Activated naive CD4-positive, alpha-beta T cell treated with anti-CD3 and anti-CD28 coated beads, Interleukin-2, amount 50 U/mL, for 72 hours (primary cell): ENCODE measurements at regions not wholly inside any gene's neighbourhood (a gene's known extent, or its start where the extent isn't known, plus 50 kb on each side); places are given as distances from the start of the nearest gene placed in this dataset.

Source experiments
- ATAC-seq, 2 donors: fragments of 150-1000 bp; cut with Tn5 transposase; 2 replicates each; pipeline ENCODE4 v1.10.0; 2021; ENCODE audit warnings: mild to moderate bottlenecking in 2 of 2, moderate library complexity in 2 of 2
- DNase-seq, 2 donors: peaks; one replicate each; pipeline ENCODE4 v3.0.0; 2021 to 2022; ENCODE audit warnings: low spot score in 2 of 2
- H3K27ac Mint-ChIP-seq, 2 donors: one replicate each; pipeline ENCODE4 v1.8.0; 2022; ENCODE audit warnings: mild to moderate bottlenecking in 2 of 2, mixed read lengths in 2 of 2
- H3K36me3 Mint-ChIP-seq, 2 donors: one replicate each; pipeline ENCODE4 v1.8.0; 2022; ENCODE audit warnings: mixed read lengths in 2 of 2
- H3K9me3 Mint-ChIP-seq, 2 donors: one replicate each; pipeline ENCODE4 v1.8.0; 2022; ENCODE audit warnings: mixed read lengths in 2 of 2

GRCh38 chr9:18361646-18362045 lies 112.3 kb upstream of the ADAMTSL1 start:
- no peaks in the 10 kb centered on the region for H3K9me3 Mint-ChIP-seq
- ATAC-seq: no peak

GRCh38 chr9:18362166-18362565 lies 111.8 kb upstream of the ADAMTSL1 start:
- Mint-ChIP-seq H3K27ac (no peak overlapping the region), H3K36me3 (no peaks in the 10 kb centered on the region), H3K9me3 (no peaks in the 10 kb centered on the region)
- DNase-seq: no peak
- ATAC-seq: no peak

More at GRCh38 chr9:18361646-18362045, 112.3 kb upstream of the ADAMTSL1 start:
- Mint-ChIP-seq H3K27ac (no peak overlapping the region), H3K36me3 (no peaks in the 10 kb centered on the region)
- no peak for DNase-seq

DNA sequence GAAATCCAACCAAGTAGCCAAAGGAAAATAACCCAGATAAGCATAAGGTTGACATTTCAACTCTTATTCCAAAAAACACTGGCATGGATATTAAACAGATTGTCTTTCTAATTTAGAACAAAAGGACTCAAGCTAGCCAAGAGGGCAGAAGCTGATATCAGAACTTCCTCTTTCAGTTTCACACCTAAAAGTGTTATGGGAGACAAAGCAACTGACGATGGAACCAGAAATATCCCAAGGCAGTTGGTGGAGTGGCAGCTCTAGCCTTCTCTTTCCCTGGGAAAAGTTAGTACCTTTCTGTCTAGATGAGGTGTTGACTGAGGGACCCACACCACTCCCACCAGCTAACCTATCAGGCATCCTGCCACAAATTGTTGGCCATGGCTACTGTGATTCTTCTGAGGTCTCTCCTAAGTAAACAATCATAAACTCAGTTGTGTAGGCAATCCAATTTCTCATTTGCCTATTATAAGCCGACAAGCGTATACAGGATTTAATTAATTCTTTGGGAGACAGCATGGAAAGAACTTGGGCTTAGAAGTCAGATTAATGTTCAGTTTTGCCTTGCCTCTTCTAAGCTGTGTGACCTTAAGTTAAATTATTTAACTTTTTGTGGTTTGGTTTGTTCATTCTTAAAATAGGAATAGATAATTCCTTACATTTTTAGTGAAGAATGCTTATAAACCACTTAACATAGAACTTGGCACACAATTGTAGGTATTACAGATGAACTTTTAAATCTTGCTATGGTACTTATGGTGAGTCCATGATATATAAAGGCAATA lies 110.9 kb upstream of the ADAMTSL1 start:
- no peaks in the 10 kb centered on the region for H3K9me3 Mint-ChIP-seq
- no peak overlapping the region for H3K27ac Mint-ChIP-seq
- DNase-seq (no peak), ATAC-seq (no peak)
- no peaks in the 10 kb centered on the region for H3K36me3 Mint-ChIP-seq

GRCh38 chr9:18365651-18366050 lies 108.3 kb upstream of the ADAMTSL1 start:
- H3K27ac Mint-ChIP-seq: no peak overlapping the region

GRCh38 chr9:18366184-18366583 lies 107.8 kb upstream of the ADAMTSL1 start:
- H3K27ac Mint-ChIP-seq: no peak overlapping the region
- no peaks in the 10 kb centered on the region for H3K36me3 Mint-ChIP-seq
- DNase-seq (no peak), ATAC-seq (no peak)
- H3K9me3 Mint-ChIP-seq: peaks cover 0 to 4% of the 10 kb centered on the region in 2 donors

More at GRCh38 chr9:18365651-18366050, 108.3 kb upstream of the ADAMTSL1 start:
- peaks cover 0 to 4% of the 10 kb centered on the region in 2 donors for H3K9me3 Mint-ChIP-seq
- DNase-seq (no peak), ATAC-seq (no peak)
- no peaks in the 10 kb centered on the region for H3K36me3 Mint-ChIP-seq

- Mint-ChIP-seq H3K27ac (no peak overlapping the region), H3K9me3 (peaks cover 0 to 4% of the 10 kb centered on the region in 2 donors), H3K36me3 (no peaks in the 10 kb centered on the region)
- DNase-seq: no peak
- no peak for ATAC-seq
Observed at GRCh38 chr9:18368206-18368605, 105.7 kb upstream of the ADAMTSL1 start.

DNA sequence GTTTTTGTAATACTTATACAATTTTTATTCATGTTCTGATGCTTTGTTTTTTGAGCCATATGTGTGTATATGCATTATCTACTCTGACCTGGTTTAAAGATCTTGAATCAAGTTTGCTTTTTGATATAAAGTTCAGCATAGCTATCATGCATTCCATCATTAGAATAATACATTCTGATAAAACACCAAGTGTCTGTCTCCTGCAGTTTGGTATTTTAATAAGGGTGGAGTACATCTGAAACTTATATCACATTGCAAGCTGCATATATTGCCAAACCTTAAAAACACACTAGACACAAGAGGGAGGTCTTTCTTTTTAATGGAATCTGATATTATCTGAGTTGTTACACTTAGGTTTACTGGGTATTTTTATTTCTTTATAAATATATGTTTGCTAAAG lies 102.8 kb upstream of the ADAMTSL1 start:
- Mint-ChIP-seq H3K27ac (no peak overlapping the region), H3K9me3 (peaks cover 3 to 6% of the 10 kb centered on the region in 2 donors)

GRCh38 chr9:18371621-18372020 lies 102.3 kb upstream of the ADAMTSL1 start:
- ATAC-seq (no peak), DNase-seq (no peak)
- Mint-ChIP-seq H3K9me3 (peaks cover 3 to 8% of the 10 kb centered on the region in 2 donors), H3K36me3 (no peaks in the 10 kb centered on the region), H3K27ac (no peak overlapping the region)

More for the DNA sequence above, 102.8 kb upstream of the ADAMTSL1 start:
- H3K36me3 Mint-ChIP-seq: no peaks in the 10 kb centered on the region
- ATAC-seq: no peak
- no peak for DNase-seq

GRCh38 chr9:18379073-18379811 lies 94.7 kb upstream of the ADAMTSL1 start:
- Mint-ChIP-seq H3K36me3 (no peaks in the 10 kb centered on the region), H3K9me3 (peaks cover 3 to 8% of the 10 kb centered on the region in 2 donors), H3K27ac (no peak overlapping the region)
- ATAC-seq: no peak
- no peak for DNase-seq

GRCh38 chr9:18382243-18382642 lies 91.7 kb upstream of the ADAMTSL1 start:
- no peak overlapping the region for H3K27ac Mint-ChIP-seq
- H3K36me3 Mint-ChIP-seq: no peaks in the 10 kb centered on the region
- peaks cover 0 to 8% of the 10 kb centered on the region in 2 donors for H3K9me3 Mint-ChIP-seq
- no peak for DNase-seq
- no peak for ATAC-seq

GRCh38 chr9:18384066-18384465 lies 89.9 kb upstream of the ADAMTSL1 start:
- H3K27ac Mint-ChIP-seq: no peak overlapping the region
- no peak for ATAC-seq
- DNase-seq: no peak
- peaks cover 0 to 4% of the 10 kb centered on the region in 2 donors for H3K9me3 Mint-ChIP-seq
- H3K36me3 Mint-ChIP-seq: no peaks in the 10 kb centered on the region

GRCh38 chr9:18385696-18386490 lies 88.1 kb upstream of the ADAMTSL1 start:
- no peak for DNase-seq

GRCh38 chr9:18390393-18390792 lies 83.6 kb upstream of the ADAMTSL1 start:
- no peak overlapping the region for H3K27ac Mint-ChIP-seq
- no peaks in the 10 kb centered on the region for H3K9me3 Mint-ChIP-seq
- H3K36me3 Mint-ChIP-seq: no peaks in the 10 kb centered on the region
- DNase-seq: no peak
- no peak for ATAC-seq

More at GRCh38 chr9:18385696-18386490, 88.1 kb upstream of the ADAMTSL1 start:
- Mint-ChIP-seq H3K36me3 (no peaks in the 10 kb centered on the region), H3K27ac (no peak overlapping the region), H3K9me3 (peaks cover 0 to 4% of the 10 kb centered on the region in 2 donors)
- ATAC-seq: no peak

DNA sequence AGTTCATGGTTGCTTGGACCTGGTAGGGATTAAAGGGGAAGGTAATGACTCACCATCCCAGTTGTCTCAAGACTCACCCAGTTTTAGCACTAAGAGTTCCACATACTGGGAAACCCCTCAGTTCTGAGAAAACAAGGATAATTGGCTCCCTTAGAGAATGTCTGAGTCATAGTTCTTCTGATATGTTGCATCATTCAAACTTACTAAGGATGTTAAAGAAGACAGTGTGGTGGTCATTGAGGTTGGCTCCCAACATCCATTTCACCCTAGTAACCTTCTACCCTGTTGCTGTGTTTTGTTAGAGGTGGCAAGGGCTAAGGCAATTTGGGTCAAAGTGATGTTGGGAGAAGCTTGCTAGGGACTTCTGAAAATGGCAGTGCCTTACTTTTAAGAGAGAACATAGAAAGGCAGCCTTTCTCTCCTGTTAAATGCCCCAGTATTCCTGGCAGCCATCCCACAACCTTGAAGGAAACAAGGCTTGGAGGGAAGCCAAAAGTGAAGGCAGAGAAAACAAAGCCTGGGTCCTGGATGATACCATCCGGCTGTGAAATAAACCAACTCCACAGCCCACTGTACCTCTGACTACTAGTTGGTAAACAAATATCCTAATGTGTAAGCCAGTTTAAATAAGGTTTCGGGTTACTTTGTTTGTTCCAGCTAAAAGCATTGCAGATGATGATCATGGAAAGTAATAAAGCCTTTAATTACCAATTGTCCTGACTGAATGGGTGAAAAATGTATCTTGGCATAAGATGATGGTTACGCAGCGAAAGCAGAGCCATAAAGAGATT lies 80.4 kb upstream of the ADAMTSL1 start:
- Mint-ChIP-seq H3K27ac (no peak overlapping the region), H3K36me3 (no peaks in the 10 kb centered on the region), H3K9me3 (no peaks in the 10 kb centered on the region)
- no peak for DNase-seq
- ATAC-seq: no peak

- no peak for ATAC-seq
- H3K27ac Mint-ChIP-seq: no peak overlapping the region
- DNase-seq: no peak
- no peaks in the 10 kb centered on the region for H3K36me3 Mint-ChIP-seq
- no peaks in the 10 kb centered on the region for H3K9me3 Mint-ChIP-seq
Observed at GRCh38 chr9:18394847-18395351, 79.1 kb upstream of the ADAMTSL1 start.

- no peak for DNase-seq
- no peaks in the 10 kb centered on the region for H3K9me3 Mint-ChIP-seq
- no peak overlapping the region for H3K27ac Mint-ChIP-seq
- H3K36me3 Mint-ChIP-seq: no peaks in the 10 kb centered on the region
- peak in 1 of 2 donors; percentile 13 for ATAC-seq
Observed at GRCh38 chr9:18396102-18396728, 77.7 kb upstream of the ADAMTSL1 start.
